Stimulated activated naive CD8-positive, alpha-beta T cell treated with anti-CD3 and anti-CD28 coated beads, Interleukin-15, Interleukin-2, amounts not matched to agents 100 U/mL and 50 U/mL, for 24 hours (primary cell): ENCODE measurements at regions not wholly inside any gene's neighbourhood (a gene's known extent, or its start where the extent isn't known, plus 50 kb on each side); places are given as distances from the start of the nearest gene placed in this dataset.
"Not testable (repeated sequence)": the region's sequence is repeated elsewhere in the genome, so short reads cannot be mapped to it uniquely, and the experiment has no call there.

Experiments used
- ATAC-seq: fragments of 150-1000 bp; cut with Tn5 transposase; one replicate; pipeline ENCODE4 v1.10.0; 2021
- DNase-seq: peaks from one replicate; pipeline ENCODE4 v3.0.0; 2021

DNA sequence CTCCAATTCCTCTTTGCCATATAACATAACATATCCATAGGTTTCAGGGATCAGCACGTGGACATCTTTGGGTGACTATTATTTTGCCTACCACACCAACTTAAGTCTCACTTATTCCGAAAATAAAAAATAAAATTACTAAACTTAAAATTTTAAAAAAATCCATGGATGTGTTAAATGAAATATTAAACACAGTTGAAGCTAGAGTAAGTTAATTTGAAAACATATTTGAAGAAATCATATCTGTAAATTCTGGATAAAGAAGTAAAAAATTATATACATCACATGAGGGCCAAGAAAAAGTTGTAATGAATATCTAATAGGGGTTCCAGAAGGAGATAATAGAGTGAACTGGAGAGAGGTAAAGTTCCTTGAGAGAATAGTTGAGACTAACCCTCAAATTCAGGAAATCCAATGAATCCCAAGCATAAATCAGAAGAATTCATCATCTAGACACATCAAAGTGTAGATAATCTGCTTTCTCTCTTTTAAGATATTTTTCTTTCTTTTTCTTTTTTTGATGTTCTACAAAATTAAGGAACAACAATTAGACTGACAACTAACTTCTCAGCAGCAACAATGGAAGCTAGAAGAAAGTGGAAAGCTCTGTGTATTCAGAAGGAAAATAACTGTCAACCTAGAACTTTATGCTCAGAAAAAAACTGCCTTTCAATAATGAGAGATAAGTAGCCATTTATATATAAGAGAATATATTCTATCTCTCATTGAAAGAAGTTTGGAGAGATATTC lies 147.4 kb downstream of the ABHD5 start:
- DNase-seq = no peak
- no peak for ATAC-seq

DNA sequence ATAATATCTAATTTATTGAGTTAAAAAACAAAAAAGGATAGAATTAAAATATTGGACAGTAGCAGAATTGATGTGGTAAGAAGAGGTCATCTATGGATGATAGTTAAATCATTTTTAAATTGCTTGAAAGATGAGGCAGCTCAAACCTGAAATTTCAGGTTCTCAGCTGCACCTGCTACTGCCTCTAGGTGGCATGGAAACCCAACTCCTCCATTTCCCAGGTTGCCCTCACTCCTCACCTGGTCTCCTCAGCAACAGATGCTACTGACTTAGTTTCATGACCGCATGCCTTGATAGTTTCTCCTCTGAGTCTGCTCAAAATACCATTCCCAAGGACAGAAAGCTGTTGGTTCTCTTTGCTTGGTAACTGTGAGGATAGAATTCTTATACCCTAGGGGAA lies 148.1 kb downstream of the ABHD5 start:
- DNase-seq (no peak), ATAC-seq (no peak)

DNA sequence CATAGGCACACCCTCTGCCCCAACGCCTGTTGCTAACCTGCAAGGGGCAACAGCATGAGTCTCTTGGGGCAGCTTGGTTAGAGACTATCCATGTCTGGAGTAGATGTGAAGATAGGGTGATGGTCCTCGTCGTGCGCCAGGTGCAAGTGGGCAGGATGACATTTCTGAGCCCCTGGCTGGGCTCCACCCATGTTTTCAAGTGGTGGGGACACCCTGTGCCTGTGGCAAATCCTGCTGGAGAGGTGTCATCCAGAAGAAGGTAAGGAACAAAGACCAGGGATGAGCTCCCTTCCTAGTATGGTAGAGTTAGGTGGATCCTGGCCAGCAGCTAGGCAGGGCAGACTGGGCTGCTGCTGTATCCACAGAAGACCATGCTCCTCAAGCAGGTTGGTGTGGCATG lies 152.6 kb downstream of the ABHD5 start:
- ATAC-seq (no peak), DNase-seq (no peak)

DNA sequence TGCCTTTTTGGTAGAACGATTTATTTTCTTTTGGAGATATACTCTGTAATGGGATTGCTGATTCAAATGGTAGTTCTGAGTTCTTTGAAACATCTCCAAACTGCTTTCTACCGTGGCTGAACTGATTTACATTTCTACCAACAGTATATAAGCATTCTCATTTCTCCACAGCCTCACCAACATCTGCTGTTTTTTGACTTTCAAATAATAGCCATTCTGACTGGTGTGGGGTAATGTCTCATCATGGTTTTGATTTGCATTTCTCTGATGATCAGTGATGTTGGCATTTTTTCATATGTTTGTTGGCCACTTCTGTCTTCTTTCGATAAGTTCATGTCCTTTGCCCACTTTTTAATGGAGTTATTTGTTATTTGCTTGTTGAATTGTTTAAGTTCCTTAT lies 154.0 kb downstream of the ABHD5 start:
- ATAC-seq = no peak
- DNase-seq = no peak

DNA sequence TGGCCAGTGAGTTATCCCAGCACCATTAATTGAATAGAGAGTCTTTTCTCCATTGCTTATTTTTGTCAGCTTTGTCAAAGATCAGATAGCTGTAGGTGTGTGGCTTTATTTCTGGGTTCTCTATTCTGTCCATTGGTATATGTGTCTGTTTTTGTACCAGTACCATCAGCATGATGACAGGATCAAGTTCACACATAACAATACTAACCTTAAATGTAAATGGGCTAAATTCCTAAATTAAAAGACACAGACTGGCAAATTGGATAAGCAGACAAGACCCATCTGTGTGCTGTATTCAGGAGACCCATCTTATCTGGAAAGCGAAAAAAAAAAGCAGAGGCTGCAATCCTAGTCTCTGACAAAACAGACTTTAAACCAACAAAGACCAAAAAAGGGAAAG lies 154.8 kb downstream of the ABHD5 start:
- DNase-seq, ATAC-seq: not testable (repeated sequence)

DNA sequence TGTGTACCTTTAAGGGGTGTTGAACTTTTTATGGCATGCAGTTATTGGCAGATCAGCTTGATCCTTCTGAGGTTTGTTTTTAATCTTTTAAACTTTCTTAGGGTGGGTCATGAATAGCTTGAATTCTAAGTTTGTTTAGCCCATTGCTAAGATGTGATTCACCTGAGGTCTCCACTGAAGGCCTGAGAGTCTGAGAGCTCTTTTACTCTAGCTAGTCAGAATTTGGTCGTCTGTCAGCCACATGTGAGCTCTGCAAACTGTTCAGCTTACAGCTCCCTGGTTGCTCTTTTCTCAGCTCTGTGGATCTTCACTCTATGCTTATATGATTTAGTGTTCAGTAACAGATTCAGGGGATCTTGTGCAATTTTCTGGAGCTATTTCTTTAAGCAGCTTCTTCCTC lies 161.3 kb downstream of the ABHD5 start:
- DNase-seq (no peak), ATAC-seq (no peak)

DNA sequence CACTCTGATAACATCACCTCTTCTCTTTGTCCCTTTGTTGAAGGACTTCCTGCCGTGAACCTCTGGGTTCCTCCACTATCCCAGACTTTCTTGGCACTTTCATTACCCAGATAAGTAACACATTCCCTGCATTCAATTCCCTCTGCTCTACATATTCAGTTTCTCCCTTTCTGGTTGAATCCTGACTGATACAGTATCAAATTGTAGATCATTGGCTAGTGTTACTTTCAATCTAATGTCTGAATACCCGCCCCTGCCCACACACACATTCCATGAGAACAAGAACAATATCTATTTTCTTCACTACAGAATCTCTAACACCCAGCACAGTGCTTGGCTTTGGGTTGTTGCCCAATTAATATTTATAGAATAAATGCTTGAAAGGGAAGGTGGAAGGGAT lies 163.5 kb downstream of the ABHD5 start:
- ATAC-seq (no peak), DNase-seq (no peak)

DNA sequence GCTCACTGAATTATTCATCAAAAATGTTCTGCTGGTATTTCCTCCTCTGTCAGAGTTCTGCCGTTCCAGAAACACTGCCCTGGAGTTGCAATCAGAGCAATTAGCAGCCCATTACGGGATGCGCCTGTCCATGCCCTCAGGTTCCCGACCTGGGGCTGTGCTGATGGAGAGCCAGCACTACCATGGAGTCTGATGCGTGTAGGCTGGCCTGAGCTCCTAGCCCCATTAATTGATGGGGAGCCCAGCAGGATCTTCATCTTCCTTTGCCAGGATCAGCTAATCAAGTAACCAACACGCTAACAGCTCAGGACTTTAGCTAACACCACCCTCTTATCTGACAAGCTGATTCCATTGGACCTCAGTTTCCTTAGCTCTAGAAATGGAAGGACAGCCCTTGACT lies 164.2 kb downstream of the ABHD5 start:
- no peak for ATAC-seq
- DNase-seq = no peak

DNA sequence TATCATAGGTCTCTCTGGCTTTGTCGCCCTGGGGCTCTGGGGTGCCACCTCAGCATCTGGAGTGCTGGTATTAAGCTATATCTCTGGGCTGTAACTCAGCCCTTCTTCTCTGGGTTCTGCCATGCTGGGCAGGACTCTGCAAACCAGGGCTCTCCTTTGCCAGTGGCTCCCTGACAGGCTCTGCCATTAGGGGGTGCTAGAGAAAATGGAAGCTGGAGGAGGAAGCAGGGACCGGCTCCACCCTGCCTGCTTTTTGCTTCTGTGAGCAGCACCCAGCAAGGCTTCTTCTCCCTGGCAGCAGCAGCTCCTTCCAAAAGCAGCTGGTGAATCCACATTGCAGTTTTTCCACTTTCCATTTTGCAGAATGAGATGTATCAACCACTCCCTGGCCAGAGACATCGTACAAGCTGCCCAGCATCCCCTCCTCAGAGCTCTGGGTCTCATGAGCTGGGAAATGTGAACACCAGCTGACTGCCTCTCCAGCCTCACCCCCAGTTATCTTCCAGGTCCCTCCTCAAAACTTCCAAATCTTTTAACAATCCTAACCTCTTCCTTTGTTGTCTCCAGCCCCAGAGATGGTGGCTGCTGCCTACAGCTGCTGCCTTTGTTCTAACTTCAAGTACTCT lies 165.0 kb downstream of the ABHD5 start:
- ATAC-seq (peak; percentile 57), DNase-seq (peak; percentile 47)

DNA sequence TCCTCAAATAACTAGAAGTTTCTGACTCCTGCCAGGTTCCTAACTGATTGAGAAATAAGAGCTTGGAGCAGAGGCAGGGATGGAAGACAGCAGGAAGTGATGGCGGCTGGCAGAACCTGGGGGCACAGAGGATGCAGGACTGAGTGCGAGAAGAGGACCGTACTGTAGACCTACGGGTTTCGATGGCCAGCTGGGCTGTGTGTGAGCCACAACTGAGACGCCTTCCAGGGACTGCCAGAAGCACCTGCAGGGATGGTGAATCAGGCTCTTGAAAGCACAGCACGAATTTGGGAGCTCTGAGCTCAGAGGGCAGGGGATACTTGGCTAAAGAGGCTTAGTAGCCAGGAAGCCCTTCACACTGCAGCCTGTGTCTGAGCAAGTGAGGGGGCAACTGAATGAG lies 165.6 kb downstream of the ABHD5 start:
- ATAC-seq (no peak), DNase-seq (no peak)

DNA sequence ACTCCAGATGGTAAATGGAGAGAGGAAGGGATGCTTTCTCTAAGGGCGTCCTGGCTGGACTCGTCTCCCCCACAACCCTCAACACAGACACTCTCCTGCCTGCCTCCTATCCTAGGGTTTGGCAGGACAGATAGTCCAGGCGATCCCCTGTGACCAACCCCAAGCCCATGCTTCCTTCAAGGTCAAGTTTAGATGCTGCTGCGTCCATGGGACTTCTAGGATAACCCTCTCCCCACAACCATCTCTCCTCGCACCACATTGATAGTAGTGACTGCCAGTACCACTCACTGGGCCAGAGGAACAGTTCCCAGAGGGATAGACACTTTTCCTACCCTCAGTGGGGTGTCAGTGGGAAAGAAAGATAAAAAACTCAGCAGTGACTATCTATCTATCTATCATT lies 166.0 kb downstream of the ABHD5 start:
- no peak for ATAC-seq

DNA sequence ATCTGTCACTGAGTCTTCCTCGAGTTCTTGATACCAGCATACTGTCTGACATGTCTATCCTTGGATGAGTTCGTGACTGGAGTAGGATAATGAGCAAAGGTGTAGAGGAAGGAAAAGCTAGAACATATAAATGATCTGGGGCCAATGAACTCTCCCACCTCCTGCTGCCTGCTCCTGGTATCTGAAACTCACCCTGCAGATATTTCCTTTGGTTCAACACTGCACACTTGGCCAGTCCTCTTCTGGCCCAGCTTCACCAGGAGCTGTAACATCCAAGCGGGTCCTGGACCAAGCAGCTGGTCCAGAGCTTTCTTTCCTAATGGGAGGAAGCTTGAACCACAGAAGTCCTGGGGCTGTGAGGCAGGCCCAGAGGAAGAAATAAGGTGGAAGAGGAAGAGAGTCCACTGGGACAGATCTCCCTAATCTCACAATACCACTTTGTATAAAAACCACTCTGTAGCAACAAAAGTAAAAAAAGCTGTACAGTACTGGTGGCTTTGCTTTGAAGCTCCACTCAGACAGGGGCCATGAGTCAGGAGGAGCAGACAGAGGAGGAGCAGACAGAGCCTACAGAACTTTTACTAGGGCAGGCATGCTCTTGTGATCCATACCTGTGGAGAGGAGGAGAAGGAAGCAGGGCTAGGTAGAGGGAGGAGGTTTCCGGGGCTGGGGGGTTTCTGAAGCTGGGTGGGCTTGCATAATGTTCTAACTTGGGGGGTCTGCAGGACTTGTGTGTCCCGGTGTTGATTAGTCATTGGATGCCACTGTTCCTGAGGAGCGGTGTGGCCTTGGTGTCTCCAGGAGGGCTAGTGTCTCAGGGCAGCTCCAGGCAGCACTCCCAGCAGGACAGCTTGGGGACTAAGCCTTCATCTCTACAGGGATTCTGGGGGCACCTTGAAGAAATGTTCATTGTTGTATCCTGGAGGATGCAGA lies 166.9 kb downstream of the ABHD5 start:
- ATAC-seq (no peak), DNase-seq (no peak)

More for the DNA sequence above, 166.0 kb downstream of the ABHD5 start:
- no peak for DNase-seq

DNA sequence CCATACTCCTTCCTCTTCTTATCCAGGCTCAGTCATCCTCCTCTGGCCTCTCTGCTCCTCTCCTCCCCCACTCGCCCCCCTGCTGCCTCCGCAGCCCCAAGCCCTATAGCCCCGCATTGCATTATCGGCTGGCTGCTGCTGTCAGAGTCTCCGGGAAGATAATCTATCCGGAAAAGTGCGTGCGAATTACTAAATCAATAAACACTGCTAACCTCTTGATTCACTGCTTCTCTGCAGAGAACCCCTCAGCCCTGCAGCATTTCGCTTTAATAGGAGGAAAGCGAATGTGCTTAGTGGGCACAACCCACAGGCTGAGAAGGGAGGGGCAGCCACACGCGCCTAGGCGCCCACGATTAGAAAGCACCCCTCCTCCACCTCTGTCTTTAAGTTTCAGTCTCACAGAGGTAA lies 167.6 kb downstream of the ABHD5 start:
- no peak for DNase-seq
- no peak for ATAC-seq

DNA sequence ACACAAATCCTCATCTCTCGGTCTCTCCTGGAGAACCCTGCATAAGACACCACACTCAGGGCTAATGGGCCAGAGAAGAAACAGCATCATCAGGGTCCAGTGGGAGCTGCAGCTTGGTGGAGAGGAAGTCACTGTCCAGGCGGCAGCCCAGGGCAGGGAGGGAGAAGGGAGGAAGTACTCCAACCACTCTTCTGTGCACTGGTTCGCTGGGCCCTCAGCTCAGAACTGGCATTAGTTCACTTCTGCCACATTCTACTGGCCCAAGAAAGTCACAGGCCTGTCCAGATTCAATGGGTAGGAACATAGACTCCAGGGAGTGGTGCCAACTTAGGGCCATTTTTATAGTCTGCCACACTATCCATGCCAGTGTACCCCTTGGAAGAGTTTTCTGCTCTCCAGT lies 169.0 kb downstream of the ABHD5 start:
- DNase-seq (no peak), ATAC-seq (no peak)

DNA sequence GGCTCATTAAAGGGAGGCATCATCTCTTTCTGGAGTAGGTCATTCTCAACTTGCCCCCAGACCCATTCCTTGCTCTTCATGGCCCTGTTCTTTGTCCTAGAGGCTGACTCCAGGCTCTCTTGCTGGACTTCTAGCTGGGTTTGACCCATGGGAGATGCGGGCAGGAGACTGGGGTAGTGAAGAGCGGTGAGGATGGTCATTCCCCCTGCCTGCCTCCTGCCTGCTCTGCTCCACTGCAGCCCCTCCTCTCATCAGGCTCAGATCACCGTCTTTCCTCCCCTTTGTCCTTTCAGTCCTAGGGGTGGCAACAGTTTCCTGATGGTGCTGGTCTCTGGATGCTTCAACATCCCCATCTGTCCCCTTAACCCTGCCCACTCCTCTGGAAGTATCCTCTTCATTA lies 170.9 kb downstream of the ABHD5 start:
- no peak for DNase-seq
- ATAC-seq = no peak

DNA sequence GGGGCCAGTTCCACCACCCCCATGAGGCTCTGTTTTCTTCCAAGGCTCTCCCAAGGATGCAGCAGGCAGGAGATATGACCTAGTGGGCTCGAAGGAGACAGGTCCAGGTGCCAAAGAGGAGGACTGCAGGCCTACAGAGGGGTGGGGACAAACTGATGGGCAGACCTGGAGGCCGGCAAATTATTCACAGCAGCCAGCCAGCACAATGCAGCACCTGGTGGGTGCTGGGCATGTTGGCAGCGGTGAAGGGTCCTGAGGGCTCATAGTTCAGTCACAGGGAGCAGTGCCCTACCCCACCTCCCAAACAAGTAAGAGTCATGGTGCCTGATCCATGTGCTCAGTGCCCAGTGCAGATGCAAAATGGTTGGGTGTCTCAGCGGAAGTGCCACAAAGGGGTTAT lies 171.7 kb downstream of the ABHD5 start:
- ATAC-seq (no peak), DNase-seq (no peak)

DNA sequence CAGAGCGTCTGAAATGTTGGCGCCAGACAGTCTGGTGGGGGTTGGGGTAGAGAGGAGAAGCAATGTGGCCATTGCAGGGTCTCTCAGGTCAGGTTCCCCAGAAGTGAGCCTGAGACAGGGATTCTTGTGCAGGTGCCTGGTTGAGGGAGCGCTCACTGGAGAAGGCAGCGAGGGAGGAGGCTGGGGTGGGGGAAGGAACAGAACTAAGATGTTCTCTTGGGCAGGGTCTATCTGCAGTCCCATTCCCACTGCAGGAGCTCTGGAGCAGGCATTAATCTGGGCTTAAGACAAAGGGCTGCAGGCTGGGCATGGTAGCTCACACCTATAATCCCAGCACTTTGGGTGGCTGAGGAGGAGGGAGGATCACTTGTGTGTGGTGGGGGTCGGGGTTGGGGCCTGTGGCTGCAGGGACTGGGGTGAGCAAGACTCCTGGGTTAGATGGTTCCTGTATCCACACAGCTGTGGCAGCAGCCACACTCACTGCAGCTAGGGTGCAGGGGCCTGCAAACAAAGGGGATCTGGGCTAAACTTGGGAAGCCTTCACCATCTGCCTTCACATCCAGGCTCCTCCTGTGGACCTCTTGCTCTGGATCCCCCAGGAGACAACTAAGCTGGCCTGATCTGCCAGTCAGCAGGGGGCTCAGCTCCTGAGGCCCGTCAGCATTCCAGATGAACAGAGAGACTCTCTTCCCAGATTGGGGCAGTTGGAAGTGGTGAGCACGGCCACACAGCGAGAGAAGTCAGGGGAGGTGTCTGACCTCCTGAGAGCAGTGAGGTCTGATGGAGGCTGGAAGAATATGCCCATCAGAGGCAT lies 172.5 kb downstream of the ABHD5 start:
- DNase-seq (no peak), ATAC-seq (no peak)

DNA sequence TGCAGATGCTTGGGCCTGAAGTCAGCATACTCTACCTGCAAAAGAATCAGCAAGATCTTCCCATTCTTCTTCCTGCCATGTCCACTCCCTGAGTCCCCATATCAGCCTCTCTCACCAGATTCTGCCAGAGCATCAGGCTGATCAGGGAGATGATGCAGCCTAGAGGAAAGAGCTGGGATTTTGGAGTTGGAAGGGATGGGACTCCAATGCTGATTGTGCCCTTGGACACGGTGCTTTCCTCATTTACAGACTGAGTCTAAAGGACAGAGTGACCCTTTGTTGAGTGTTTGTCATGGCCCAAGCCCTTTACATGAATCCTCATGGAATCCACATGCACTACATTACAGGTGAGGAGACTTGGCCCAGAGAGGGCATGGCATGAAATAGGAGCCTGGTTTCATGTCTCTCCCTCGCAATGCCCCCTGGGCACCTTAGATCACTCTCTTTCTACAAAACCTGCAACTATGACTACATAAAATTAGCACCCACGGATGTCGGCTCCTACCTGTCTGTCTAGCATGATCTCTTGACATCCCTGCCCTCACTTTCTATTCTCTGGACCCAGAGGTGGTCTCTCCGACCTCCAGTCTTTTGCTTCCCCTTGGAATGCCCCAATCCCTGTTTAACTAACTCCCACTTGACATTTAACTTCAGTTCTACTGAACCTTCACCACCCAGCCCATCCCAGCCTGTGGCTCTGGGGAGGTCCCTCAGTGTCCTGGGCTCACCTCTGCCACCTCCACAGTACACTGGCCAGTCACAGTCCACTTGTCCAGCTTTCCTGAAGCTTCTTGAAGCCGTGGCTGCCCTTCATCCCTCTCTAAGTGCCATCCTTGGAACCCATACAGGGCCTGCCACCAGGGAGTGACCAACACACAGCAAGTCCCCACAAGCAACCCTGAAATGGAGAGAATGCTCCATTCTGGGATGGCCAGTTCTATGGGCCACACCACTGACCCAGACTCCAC lies 173.5 kb downstream of the ABHD5 start:
- DNase-seq (no peak), ATAC-seq (no peak)

DNA sequence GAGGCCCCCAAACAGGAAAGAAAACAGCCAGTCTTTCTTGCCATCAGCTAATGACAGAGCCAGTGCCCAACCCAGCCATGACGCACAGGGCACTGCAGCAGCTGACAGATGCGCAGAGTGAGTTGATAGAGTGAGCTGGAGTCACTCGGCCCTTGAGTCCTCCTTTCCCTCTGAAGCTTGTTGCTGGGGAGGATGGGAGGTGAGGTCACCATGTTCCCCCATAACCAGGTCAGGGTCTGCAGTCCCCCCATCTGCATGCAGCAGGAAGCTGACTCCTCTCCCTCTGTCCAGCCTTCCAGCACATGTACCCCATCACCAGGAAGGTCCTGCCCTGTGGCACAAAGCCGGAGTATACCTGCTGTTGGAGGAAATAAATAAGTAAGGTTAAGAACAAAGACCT lies 174.6 kb downstream of the ABHD5 start:
- DNase-seq (no peak), ATAC-seq (no peak)

DNA sequence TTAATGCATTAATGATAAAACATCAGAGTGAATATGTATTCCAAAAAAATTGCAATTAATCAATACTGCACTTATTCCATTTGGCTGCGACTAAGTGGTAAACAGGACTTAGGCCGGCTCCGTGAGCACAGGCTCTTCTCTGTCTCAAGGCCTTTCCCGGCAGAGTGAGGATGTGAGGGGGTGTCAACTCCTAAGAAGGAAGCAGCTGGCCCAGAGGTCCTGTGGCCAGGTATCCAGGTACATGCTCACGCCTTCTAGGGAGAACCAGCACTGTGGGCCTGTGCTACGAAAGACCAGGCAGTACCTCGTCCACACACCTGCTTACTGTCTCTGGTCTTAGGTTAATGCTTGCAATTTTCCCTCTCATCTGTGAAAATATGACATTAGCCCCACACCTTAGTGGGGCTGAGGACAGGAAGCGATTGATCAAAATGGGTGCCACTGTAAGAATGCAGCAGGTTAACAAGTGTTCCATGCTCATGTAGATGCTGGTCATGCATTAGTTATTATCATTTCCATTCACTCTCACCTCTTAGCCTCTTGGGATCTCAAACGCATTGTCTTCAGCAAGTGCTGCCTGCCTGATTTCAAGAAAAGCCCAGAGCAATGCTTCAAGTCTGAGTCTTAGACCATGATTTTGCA lies 175.3 kb downstream of the ABHD5 start:
- no peak for ATAC-seq

More for the DNA sequence above, 175.3 kb downstream of the ABHD5 start:
- DNase-seq = no peak
